LNCaP clone FGC (cell line): ENCODE measurements at regions not wholly inside any gene's neighbourhood (a gene's known extent, or its start where the extent isn't known, plus 50 kb on each side); places are given as distances from the start of the nearest gene placed in this dataset.
"Not testable (repeated sequence)": the region's sequence is repeated elsewhere in the genome, so short reads cannot be mapped to it uniquely, and the experiment has no call there.

Experiments used
- DNase-seq: peaks from one replicate; pipeline ENCODE4 v3.0.0-alpha.2; 2011; ENCODE audit warnings: low read depth
- H3K4me3 ChIP-seq: 2 replicates; pipeline ENCODE4 v1.5.1; 2011; ENCODE audit warnings: mild to moderate bottlenecking, low read depth, low read length, control low read depth
- TF ChIP-seq, protein P1 (sequence below): IDR thresholded peaks from 2 replicates; pipeline ENCODE4 v1.5.1; 2012; ENCODE audit warnings: mild to moderate bottlenecking; ENCODE audit not compliant: control insufficient read depth, insufficient read depth; ENCODE audit errors: extremely low read depth

DNA sequence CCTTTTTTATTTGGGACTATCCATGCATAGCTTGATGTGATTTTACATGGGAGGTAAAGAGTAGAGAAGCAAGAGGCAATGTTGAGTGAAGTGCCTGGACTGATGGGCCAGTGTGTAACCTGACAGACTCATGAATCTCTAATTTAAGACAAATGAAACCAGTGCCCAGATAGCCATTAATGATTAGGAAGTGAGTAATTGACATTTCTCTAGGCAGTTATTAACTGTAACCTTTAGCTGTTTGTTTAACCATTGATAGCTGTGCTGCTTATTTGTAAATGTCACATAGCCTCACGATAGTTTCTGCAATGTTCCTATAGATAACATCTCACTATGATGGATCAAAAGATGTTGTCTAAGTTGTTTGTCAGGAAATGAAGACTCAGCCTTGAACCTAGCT, 1047.5 kb upstream of the SPRY2 start:
- DNase-seq, result no peak
- TF ChIP-seq, protein P1, sequence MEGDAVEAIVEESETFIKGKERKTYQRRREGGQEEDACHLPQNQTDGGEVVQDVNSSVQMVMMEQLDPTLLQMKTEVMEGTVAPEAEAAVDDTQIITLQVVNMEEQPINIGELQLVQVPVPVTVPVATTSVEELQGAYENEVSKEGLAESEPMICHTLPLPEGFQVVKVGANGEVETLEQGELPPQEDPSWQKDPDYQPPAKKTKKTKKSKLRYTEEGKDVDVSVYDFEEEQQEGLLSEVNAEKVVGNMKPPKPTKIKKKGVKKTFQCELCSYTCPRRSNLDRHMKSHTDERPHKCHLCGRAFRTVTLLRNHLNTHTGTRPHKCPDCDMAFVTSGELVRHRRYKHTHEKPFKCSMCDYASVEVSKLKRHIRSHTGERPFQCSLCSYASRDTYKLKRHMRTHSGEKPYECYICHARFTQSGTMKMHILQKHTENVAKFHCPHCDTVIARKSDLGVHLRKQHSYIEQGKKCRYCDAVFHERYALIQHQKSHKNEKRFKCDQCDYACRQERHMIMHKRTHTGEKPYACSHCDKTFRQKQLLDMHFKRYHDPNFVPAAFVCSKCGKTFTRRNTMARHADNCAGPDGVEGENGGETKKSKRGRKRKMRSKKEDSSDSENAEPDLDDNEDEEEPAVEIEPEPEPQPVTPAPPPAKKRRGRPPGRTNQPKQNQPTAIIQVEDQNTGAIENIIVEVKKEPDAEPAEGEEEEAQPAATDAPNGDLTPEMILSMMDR, result no peak
- H3K4me3 ChIP-seq, result no peak overlapping the region

DNA sequence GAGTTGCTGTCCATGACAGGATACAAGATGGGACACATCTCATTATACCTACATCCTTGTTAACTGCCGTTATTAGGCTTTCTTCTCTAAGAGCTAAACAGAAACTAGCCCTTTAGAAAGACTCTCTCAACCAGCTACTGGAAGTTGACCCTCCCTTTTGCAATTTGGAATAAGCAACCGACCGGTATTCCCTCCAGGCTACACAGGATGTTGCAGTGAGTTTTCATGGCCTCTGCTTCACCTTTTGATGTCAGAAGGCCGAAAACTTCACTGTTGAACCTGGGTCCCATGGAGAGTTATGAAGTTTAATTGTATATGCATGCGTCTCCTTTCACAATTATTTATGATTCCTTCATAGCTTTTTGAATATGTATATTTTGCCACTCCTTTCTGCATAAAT, 1042.5 kb upstream of the SPRY2 start:
- no peak for DNase-seq
- TF ChIP-seq, protein P1, result no peak
- no peak overlapping the region for H3K4me3 ChIP-seq

DNA sequence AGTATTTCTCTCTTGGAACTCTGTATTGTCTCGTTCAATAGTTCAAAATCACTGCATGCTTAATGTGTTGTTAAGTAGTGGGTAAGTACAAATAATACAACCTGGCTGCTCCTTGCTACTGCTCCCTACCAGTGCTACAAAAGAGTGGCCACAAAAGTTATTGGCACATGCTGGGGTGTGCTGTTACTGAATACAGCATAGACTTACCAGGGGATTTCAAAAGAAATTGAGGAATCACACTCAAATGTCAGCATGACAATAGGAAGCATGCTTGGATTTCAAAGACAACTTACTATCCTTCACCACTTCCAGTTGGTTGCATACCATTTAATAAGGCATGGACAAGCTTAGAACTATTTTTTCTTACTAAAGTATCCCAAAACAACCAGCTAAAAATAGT, 1041.3 kb upstream of the SPRY2 start:
- no peak overlapping the region for H3K4me3 ChIP-seq
- TF ChIP-seq, protein P1, result no peak
- no peak for DNase-seq

DNA sequence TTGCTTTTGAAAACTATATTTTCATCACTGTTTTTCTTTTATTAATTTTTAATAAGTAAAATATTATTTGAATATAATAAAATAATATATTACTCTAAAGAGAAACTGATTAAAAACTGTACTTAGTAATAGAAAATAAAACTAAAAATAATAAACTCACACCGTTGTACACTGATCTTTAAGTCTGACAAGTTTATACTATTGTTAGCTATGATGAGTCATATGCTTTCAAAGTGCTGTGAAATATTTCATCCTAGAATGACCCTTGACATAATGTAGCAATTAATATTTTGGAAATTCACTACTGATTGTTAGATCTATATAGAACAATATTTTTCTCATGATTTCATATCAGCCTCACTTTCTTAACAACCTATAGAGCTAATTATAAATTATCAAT, 1040.6 kb upstream of the SPRY2 start:
- no peak for DNase-seq
- TF ChIP-seq, protein P1, result no peak
- no peak overlapping the region for H3K4me3 ChIP-seq

DNA sequence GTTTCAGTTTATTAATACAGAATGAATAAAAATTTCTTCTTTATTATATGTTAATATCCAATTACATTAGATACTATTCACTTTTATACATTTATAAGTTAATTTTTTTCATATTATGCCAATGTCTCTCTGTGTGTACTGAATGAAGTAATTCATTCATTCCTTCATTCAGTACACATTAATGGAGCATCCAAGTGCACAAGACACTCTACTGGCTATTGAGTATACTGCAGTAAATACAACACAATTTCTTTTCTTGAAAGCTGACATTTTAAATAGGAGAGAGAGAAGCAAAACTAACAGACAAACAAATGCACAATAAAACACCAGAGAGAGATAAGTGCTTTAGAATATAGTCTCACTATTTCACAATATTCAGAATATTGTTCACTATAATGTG, 1038.3 kb upstream of the SPRY2 start:
- no peak for DNase-seq
- H3K4me3 ChIP-seq, result no peak overlapping the region
- TF ChIP-seq, protein P1, result no peak

DNA sequence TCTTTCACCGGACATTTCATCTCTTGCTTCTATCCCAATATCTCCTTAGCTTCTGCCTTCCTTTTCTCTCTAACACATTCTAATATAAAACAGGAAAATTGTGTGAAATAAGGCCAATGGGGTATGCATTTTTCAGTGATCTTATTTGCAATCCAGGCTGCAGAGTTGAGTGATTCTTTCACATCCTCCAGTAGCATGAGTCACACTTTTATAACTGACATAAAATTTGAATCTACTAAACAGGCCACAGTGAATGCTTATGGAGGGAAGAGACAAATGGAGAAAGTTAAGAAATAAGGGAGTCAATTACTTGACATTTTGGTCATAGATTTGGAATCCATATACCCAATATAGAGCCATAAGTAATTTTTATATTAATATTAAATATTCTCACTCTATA, 1037.0 kb upstream of the SPRY2 start:
- DNase-seq, result no peak
- H3K4me3 ChIP-seq, result no peak overlapping the region
- TF ChIP-seq, protein P1, result no peak

DNA sequence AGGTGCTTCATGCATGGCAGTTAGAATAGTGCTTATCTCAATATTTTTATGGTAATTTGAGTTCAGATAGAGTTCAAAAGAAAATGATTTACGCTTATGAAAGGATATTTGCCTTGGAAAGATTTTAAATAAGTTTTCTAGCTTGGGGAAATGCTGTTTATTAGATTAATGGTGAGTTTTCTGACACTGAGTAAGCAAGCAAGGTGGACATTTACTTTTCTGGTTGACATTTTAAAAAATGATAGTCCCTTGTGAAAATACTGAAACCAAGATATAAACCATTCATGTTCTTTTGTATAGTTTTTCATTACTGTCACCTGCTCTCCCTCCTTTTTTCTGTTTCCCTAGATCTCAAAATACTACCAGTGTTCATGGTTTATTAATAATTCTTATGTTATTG, 1034.8 kb upstream of the SPRY2 start:
- no peak overlapping the region for H3K4me3 ChIP-seq
- TF ChIP-seq, protein P1, result no peak

DNA sequence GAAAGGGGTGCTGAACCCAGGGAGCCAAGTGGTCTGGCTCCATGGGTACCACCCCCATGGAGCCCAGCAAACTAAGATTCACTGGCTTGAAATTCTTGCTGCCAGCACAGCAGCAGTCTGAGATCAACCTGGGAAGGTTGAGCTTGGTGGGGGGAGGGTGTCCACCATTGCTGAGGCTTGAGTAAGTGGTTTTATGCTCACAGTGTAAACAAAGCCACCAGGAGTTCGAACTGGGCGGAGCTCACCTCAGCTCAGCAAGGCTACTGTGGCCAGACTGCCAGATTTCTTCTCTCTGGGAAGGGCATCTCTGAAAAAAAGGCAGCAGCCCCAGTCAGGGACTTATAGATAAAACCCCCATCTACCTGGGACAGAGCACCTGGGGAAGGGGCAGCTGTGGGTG, 1021.8 kb upstream of the SPRY2 start:
- DNase-seq, H3K4me3 ChIP-seq: not testable (repeated sequence)

More for the DNA sequence above, 1034.8 kb upstream of the SPRY2 start:
- no peak for DNase-seq
